H9 (cell line): ENCODE measurements at regions not wholly inside any gene's neighbourhood (a gene's known extent, or its start where the extent isn't known, plus 50 kb on each side); places are given as distances from the start of the nearest gene placed in this dataset.
A peak's percentile ranks its signal among the peaks of the same experiment; 100 is the strongest.

Experiments
- DNase-seq: peaks from one replicate; pipeline ENCODE4 v3.0.0-alpha.2; 2017
- H2AFZ ChIP-seq: one replicate; pipeline ENCODE4 v1.6.1; 2013; ENCODE audit warnings: mild to moderate bottlenecking, low read length, control low read depth, moderate library complexity
- H2AK5ac ChIP-seq: 2 replicates; pipeline ENCODE4 v1.6.1; 2013; ENCODE audit warnings: low read length, control low read depth, mixed read lengths; ENCODE audit not compliant: insufficient read length
- H2BK120ac ChIP-seq: one replicate; pipeline ENCODE4 v1.6.1; 2013; ENCODE audit warnings: low read depth, mild to moderate bottlenecking, low read length, control low read depth, inconsistent platforms; ENCODE audit not compliant: poor library complexity, severe bottlenecking
- H2BK12ac ChIP-seq: 2 replicates; pipeline ENCODE4 v1.6.1; 2013; ENCODE audit warnings: low read length, control low read depth, mixed read lengths, low read depth; ENCODE audit not compliant: insufficient read length
- H2BK15ac ChIP-seq: 2 replicates; pipeline ENCODE4 v1.6.1; 2013; ENCODE audit warnings: low read depth, low read length, control low read depth
- H2BK20ac ChIP-seq: one replicate; pipeline ENCODE4 v1.6.1; 2013; ENCODE audit warnings: low read depth, mild to moderate bottlenecking, low read length, control low read depth, inconsistent platforms; ENCODE audit not compliant: poor library complexity, severe bottlenecking
- H2BK5ac ChIP-seq: 2 replicates; pipeline ENCODE4 v1.6.1; 2013; ENCODE audit warnings: low read length, control low read depth, mixed read lengths; ENCODE audit not compliant: insufficient read length
- H3K14ac ChIP-seq: 2 replicates; pipeline ENCODE4 v1.6.1; 2013; ENCODE audit warnings: low read length, control low read depth; ENCODE audit not compliant: insufficient read depth
- H3K18ac ChIP-seq: 2 replicates; pipeline ENCODE4 v1.6.1; 2013; ENCODE audit warnings: low read depth, mild to moderate bottlenecking, mixed read lengths, low read length, control low read depth; ENCODE audit not compliant: insufficient read length
- H3K23ac ChIP-seq: 2 replicates; pipeline ENCODE4 v1.6.1; 2013; ENCODE audit warnings: low read length, control low read depth, mixed read lengths, low read depth; ENCODE audit not compliant: insufficient read length
- H3K23me2 ChIP-seq: 2 replicates; pipeline ENCODE4 v1.6.1; 2013; ENCODE audit warnings: low read depth, mild to moderate bottlenecking, mixed read lengths, low read length, control low read depth; ENCODE audit not compliant: insufficient read length, poor library complexity, severe bottlenecking
- H3K27ac ChIP-seq: 2 replicates; pipeline ENCODE4 v1.5.1; 2013; ENCODE audit warnings: low read length, control low read depth, mixed read lengths, low read depth; ENCODE audit not compliant: insufficient read length
- H3K27me3 ChIP-seq: 2 replicates; pipeline ENCODE4 v1.6.1; 2013; ENCODE audit warnings: low read length, control low read depth, inconsistent platforms; ENCODE audit not compliant: insufficient read depth
- H3K4ac ChIP-seq: 2 replicates; pipeline ENCODE4 v1.6.1; 2013; ENCODE audit warnings: low read depth, mild to moderate bottlenecking, control low read depth, inconsistent platforms, low read length, moderate library complexity
- H3K4me1 ChIP-seq: 2 replicates; pipeline ENCODE4 v1.6.1; 2013; ENCODE audit warnings: low read length, control low read depth, inconsistent platforms; ENCODE audit not compliant: insufficient read depth
- H3K4me2 ChIP-seq: 2 replicates; pipeline ENCODE4 v1.6.1; 2013; ENCODE audit warnings: low read length, control low read depth, mixed read lengths; ENCODE audit not compliant: insufficient read length, insufficient read depth
- H3K56ac ChIP-seq: 2 replicates; pipeline ENCODE4 v1.6.1; 2013; ENCODE audit warnings: low read depth, mild to moderate bottlenecking, mixed read lengths, low read length, control low read depth; ENCODE audit not compliant: insufficient read length
- H3K79me1 ChIP-seq: 2 replicates; pipeline ENCODE4 v1.6.1; 2013; ENCODE audit warnings: low read depth, mild to moderate bottlenecking, moderate library complexity, low read length, control low read depth, inconsistent platforms; ENCODE audit not compliant: insufficient read depth, poor library complexity, severe bottlenecking
- H3K79me2 ChIP-seq: 2 replicates; pipeline ENCODE4 v1.6.1; 2013; ENCODE audit warnings: low read length, control low read depth, inconsistent platforms; ENCODE audit not compliant: insufficient read depth
- H3K9ac ChIP-seq: 2 replicates; pipeline ENCODE4 v1.6.1; 2013; ENCODE audit warnings: low read length, control low read depth, mixed read lengths; ENCODE audit not compliant: insufficient read length; ENCODE audit errors: extremely low read depth
- H3K9me3 ChIP-seq: one replicate; pipeline ENCODE4 v1.6.1; 2013; ENCODE audit warnings: low read depth, low read length, inconsistent platforms; ENCODE audit not compliant: control insufficient read depth
- H3T11ph ChIP-seq: one replicate; pipeline ENCODE4 v1.6.1; 2013; ENCODE audit warnings: mild to moderate bottlenecking, low read length, control low read depth, inconsistent platforms
- H4K20me1 ChIP-seq: one replicate; pipeline ENCODE4 v1.6.1; 2013; ENCODE audit not compliant: control insufficient read depth, insufficient read length, insufficient read depth
- H4K5ac ChIP-seq: 2 replicates; pipeline ENCODE4 v1.6.1; 2013; ENCODE audit warnings: low read depth, mild to moderate bottlenecking, mixed read lengths, low read length, control low read depth; ENCODE audit not compliant: insufficient read length
- H4K8ac ChIP-seq: replicated peaks from 2 replicates; pipeline ENCODE4 v1.6.1; 2013; ENCODE audit warnings: low read length, control low read depth, mixed read lengths, low read depth; ENCODE audit not compliant: insufficient read length
- H4K91ac ChIP-seq: 2 replicates; pipeline ENCODE4 v1.6.1; 2013; ENCODE audit warnings: low read depth, mild to moderate bottlenecking, moderate library complexity, mixed read lengths, low read length, control low read depth; ENCODE audit not compliant: insufficient read length
- H3K27ac Mint-ChIP-seq, 3 experiments: 2 replicates in 2 of 3; 3 replicates in 1 of 3; pipeline ENCODE4 v1.8.0; 2020 to 2021; ENCODE audit warnings: mixed read lengths in 3 of 3, mild to moderate bottlenecking in 1 of 3, moderate library complexity in 1 of 3
- H3K27me3 Mint-ChIP-seq: 2 replicates; pipeline ENCODE4 v1.8.0; 2021; ENCODE audit warnings: low read depth, mild to moderate bottlenecking, moderate library complexity, mixed read lengths
- H3K36me3 Mint-ChIP-seq, 3 experiments: 2 replicates in 2 of 3; 3 replicates in 1 of 3; pipeline ENCODE4 v1.8.0; 2020 to 2021; ENCODE audit warnings: low read depth in 3 of 3, mixed read lengths in 3 of 3; ENCODE audit not compliant: insufficient read depth in 1 of 3
- H3K4me1 Mint-ChIP-seq, 2 experiments: 2 replicates each; pipeline ENCODE4 v1.8.0; 2020; ENCODE audit warnings: mixed read lengths in 2 of 2
- H3K4me3 Mint-ChIP-seq, 2 experiments: 2 replicates in 1 of 2; 3 replicates in 1 of 2; pipeline ENCODE4 v1.8.0; 2020 to 2021; ENCODE audit warnings: mild to moderate bottlenecking in 2 of 2, mixed read lengths in 2 of 2, moderate library complexity in 1 of 2
- H3K9me3 Mint-ChIP-seq, 2 experiments: 2 replicates in 1 of 2; 3 replicates in 1 of 2; pipeline ENCODE4 v1.8.0; 2020; ENCODE audit warnings: mild to moderate bottlenecking in 2 of 2, mixed read lengths in 2 of 2, moderate library complexity in 1 of 2
- WGBS: extraction: QIAGEN DNeasy Blood & Tissue Kit; methylation state at CpG from one replicate; pipeline ENCODE4 v1.1.7; 2013; ENCODE audit warnings: missing lambda C conversion rate, low lambda C conversion rate, mixed read lengths; ENCODE audit not compliant: insufficient read length; ENCODE audit errors: extremely low coverage; 5-methylcytosine and 5-hydroxymethylcytosine counted together
- TF ChIP-seq, protein P1 (sequence below): fragments of 200-600 bp; sonication (generic); conservative IDR thresholded peaks from 3 replicates; pipeline ENCODE4 v1.8.0; 2021; ENCODE audit warnings: antibody characterized with exemption, mild to moderate bottlenecking

- no peak overlapping the region for H3K18ac ChIP-seq
- H3K4me1 ChIP-seq: peaks cover 3% of the 10 kb centered on the region; the same call in 1 of the 2 replicates
- no peaks in the 10 kb centered on the region for H3K23me2 ChIP-seq
- H3K23ac ChIP-seq: no peak overlapping the region
- H4K20me1 ChIP-seq: no peaks in the 10 kb centered on the region
- no peaks in the 10 kb centered on the region for H3K79me1 ChIP-seq
- H4K8ac ChIP-seq: no peak overlapping the region
- H3K56ac ChIP-seq: no peak overlapping the region
- no peak overlapping the region for H2BK5ac ChIP-seq
- no peaks in the 10 kb centered on the region for H3K9me3 ChIP-seq
- H3T11ph ChIP-seq: no peak overlapping the region
- Mint-ChIP-seq H3K4me1 (peaks cover 20 to 34% of the 10 kb centered on the region in 2 experiments), H3K27me3 (no peaks in the 10 kb centered on the region; the same call in 1 of the 2 replicates), H3K36me3 (no peaks in the 10 kb centered on the region), H3K9me3 (no peaks in the 10 kb centered on the region), H3K27ac (peak overlapping the region in 1 of 3 experiments; percentile 50; a peak in 1 of 7 replicates), H3K4me3 (no peak overlapping the region)
- H3K4ac ChIP-seq: no peak overlapping the region
- no peak overlapping the region for H4K5ac ChIP-seq
- no peak overlapping the region for H3K4me2 ChIP-seq
- no CpG with 5 or more reads among the region's 7 CpGs for WGBS
- no peak overlapping the region for H3K9ac ChIP-seq
- H3K79me2 ChIP-seq: no peaks in the 10 kb centered on the region
- TF ChIP-seq, protein P1, sequence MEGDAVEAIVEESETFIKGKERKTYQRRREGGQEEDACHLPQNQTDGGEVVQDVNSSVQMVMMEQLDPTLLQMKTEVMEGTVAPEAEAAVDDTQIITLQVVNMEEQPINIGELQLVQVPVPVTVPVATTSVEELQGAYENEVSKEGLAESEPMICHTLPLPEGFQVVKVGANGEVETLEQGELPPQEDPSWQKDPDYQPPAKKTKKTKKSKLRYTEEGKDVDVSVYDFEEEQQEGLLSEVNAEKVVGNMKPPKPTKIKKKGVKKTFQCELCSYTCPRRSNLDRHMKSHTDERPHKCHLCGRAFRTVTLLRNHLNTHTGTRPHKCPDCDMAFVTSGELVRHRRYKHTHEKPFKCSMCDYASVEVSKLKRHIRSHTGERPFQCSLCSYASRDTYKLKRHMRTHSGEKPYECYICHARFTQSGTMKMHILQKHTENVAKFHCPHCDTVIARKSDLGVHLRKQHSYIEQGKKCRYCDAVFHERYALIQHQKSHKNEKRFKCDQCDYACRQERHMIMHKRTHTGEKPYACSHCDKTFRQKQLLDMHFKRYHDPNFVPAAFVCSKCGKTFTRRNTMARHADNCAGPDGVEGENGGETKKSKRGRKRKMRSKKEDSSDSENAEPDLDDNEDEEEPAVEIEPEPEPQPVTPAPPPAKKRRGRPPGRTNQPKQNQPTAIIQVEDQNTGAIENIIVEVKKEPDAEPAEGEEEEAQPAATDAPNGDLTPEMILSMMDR: no peak
- DNase-seq: no peak
- H3K27me3 ChIP-seq: peaks cover 2% of the 10 kb centered on the region; the same call in 1 of the 2 replicates
- H2BK20ac ChIP-seq: no peak overlapping the region
- H2BK120ac ChIP-seq: no peak overlapping the region
- H2BK12ac ChIP-seq: no peak overlapping the region
- H3K14ac ChIP-seq: no peak overlapping the region
- no peak overlapping the region for H2BK15ac ChIP-seq
- no peak overlapping the region for H4K91ac ChIP-seq
- H3K27ac ChIP-seq: no peak overlapping the region
- no peak overlapping the region for H2AFZ ChIP-seq
- H2AK5ac ChIP-seq: no peak overlapping the region
These were observed 178.5 kb downstream of the HAUS1 start for GRCh38 chr18:46282646-46283045.
